GM23248 (cell line): ENCODE measurements at regions not wholly inside any gene's neighbourhood (a gene's known extent, or its start where the extent isn't known, plus 50 kb on each side); places are given as distances from the start of the nearest gene placed in this dataset.

ENCODE experiments used
- EZH2 ChIP-seq: fragments of 200-600 bp; sonication (generic); IDR thresholded peaks from 2 replicates; pipeline ENCODE4 v1.6.1; 2018; ENCODE audit warnings: antibody characterized with exemption, mild to moderate bottlenecking; ENCODE audit not compliant: insufficient read depth, poor library complexity, severe bottlenecking
- EZH2phosphoT487 ChIP-seq: fragments of 200-600 bp; sonication (generic); IDR thresholded peaks from 2 replicates; pipeline ENCODE4 v1.6.1; 2018; ENCODE audit warnings: antibody characterized with exemption, moderate library complexity, mild to moderate bottlenecking, low read depth; ENCODE audit not compliant: insufficient read depth

DNA sequence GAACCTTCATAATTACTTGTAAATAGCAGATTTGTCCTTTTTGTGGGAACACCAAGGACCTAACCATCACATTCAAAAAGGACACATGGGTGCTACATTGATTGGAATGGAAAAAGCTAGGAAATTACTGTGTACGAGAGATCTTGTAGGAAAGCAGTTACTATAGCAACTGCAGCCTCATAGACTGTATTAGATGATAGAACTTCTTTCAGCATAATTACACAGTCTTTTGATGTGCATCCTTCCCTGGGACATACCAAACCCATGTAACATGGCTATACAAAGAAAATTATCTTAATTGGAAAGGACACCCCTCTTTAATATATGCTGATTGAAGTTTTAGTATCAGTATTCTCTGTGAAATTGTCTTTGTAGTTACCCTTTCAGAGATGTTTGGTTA lies 130.7 kb upstream of the CTSO start:
- TF ChIP-seq EZH2 (no peak), EZH2phosphoT487 (no peak)
